SK-N-SH treated with all-trans-retinoic acid at 6 μM for 48 hours (cell line): ENCODE measurements at regions not wholly inside any gene's neighbourhood (a gene's known extent, or its start where the extent isn't known, plus 50 kb on each side); places are given as distances from the start of the nearest gene placed in this dataset.

Experiments used
- ATAC-seq: fragments of 200-7000 bp; cut with Tn5 transposase; 3 replicates; pipeline ENCODE4 v1.9.1; 2020; ENCODE audit warnings: mild to moderate bottlenecking, moderate library complexity
- ARNTL ChIP-seq: fragments of 450-650 bp; formaldehyde crosslinking; IDR thresholded peaks from 2 replicates; pipeline ENCODE4 v1.5.0; 2020; ENCODE audit warnings: low read depth, mild to moderate bottlenecking, moderate library complexity, borderline replicate concordance
- BACH2 ChIP-seq: fragments of 250-450 bp; sonication (Bioruptor Pico); IDR thresholded peaks from 2 replicates; pipeline ENCODE4 v1.9.0; 2021; ENCODE audit warnings: mild to moderate bottlenecking, borderline replicate concordance
- CREB5 ChIP-seq: fragments of 250-450 bp; sonication (Bioruptor Pico); IDR thresholded peaks from 2 replicates; pipeline ENCODE4 v1.5.1; 2020; ENCODE audit warnings: low read depth, mild to moderate bottlenecking, moderate library complexity
- CSDC2 ChIP-seq: fragments of 250-450 bp; sonication (Bioruptor Pico); IDR thresholded peaks from 2 replicates; pipeline ENCODE4 v1.5.0; 2020; ENCODE audit warnings: mild to moderate bottlenecking, moderate library complexity
- CSRNP3 ChIP-seq: fragments of 250-450 bp; sonication (Bioruptor Pico); IDR thresholded peaks from 2 replicates; pipeline ENCODE4 v1.5.1; 2021; ENCODE audit warnings: mild to moderate bottlenecking, moderate library complexity
- ESRRG ChIP-seq: fragments of 250-450 bp; sonication (Bioruptor Pico); IDR thresholded peaks from 2 replicates; pipeline ENCODE4 v1.6.1; 2021; ENCODE audit warnings: mild to moderate bottlenecking
- GLIS3 ChIP-seq: fragments of 250-450 bp; sonication (Bioruptor Pico); IDR thresholded peaks from 2 replicates; pipeline ENCODE4 v1.5.0; 2020; ENCODE audit warnings: mild to moderate bottlenecking, moderate library complexity
- ISL1 ChIP-seq: fragments of 250-450 bp; sonication (Bioruptor Pico); IDR thresholded peaks from 2 replicates; pipeline ENCODE4 v2.1.2; 2022; ENCODE audit warnings: mild to moderate bottlenecking, moderate library complexity
- OSR1 ChIP-seq: fragments of 250-450 bp; sonication (Bioruptor Pico); IDR thresholded peaks from 2 replicates; pipeline ENCODE4 v1.8.0; 2022; ENCODE audit warnings: moderate library complexity, mild to moderate bottlenecking, inconsistent platforms
- PATZ1 ChIP-seq: fragments of 250-450 bp; sonication (Bioruptor Pico); IDR thresholded peaks from 2 replicates; pipeline ENCODE4 v1.8.0; 2020; ENCODE audit warnings: mild to moderate bottlenecking, moderate library complexity, borderline replicate concordance
- PPARA ChIP-seq: fragments of 250-450 bp; sonication (Bioruptor Pico); IDR thresholded peaks from 2 replicates; pipeline ENCODE4 v1.5.0; 2020; ENCODE audit warnings: mild to moderate bottlenecking, borderline replicate concordance
- RARB ChIP-seq: fragments of 250-450 bp; sonication (Bioruptor Pico); IDR thresholded peaks from 2 replicates; pipeline ENCODE4 v1.8.0; 2021; ENCODE audit warnings: mild to moderate bottlenecking, moderate library complexity
- SNAI2 ChIP-seq: fragments of 250-450 bp; sonication (Bioruptor Pico); IDR thresholded peaks from 2 replicates; pipeline ENCODE4 v1.5.0; 2020; ENCODE audit warnings: mild to moderate bottlenecking, moderate library complexity
- TCF4 ChIP-seq: fragments of 250-450 bp; sonication (Bioruptor Pico); IDR thresholded peaks from 2 replicates; pipeline ENCODE4 v1.8.0; 2021; ENCODE audit warnings: mild to moderate bottlenecking, moderate library complexity, borderline replicate concordance
- TOX ChIP-seq: fragments of 250-450 bp; sonication (Bioruptor Pico); IDR thresholded peaks from 2 replicates; pipeline ENCODE4 v1.8.0; 2021; ENCODE audit warnings: mild to moderate bottlenecking, moderate library complexity, borderline replicate concordance
- TSHZ2 ChIP-seq: fragments of 250-450 bp; sonication (Bioruptor Pico); IDR thresholded peaks from 2 replicates; pipeline ENCODE4 v1.5.0; 2020; ENCODE audit warnings: mild to moderate bottlenecking, moderate library complexity
- ZFP3 ChIP-seq: fragments of 250-450 bp; sonication (Bioruptor Pico); IDR thresholded peaks from 2 replicates; pipeline ENCODE4 v1.5.0; 2020; ENCODE audit warnings: mild to moderate bottlenecking, moderate library complexity
- ZFP30 ChIP-seq: fragments of 450-650 bp; formaldehyde crosslinking; IDR thresholded peaks from 2 replicates; pipeline ENCODE4 v1.5.0; 2022; ENCODE audit warnings: mild to moderate bottlenecking, moderate library complexity
- ZNF565 ChIP-seq: fragments of 450-650 bp; formaldehyde crosslinking; conservative IDR thresholded peaks from 2 replicates; pipeline ENCODE4 v1.5.0; 2020; ENCODE audit warnings: low read depth, mild to moderate bottlenecking, moderate library complexity
- ZNF70 ChIP-seq: fragments of 450-650 bp; formaldehyde crosslinking; IDR thresholded peaks from 2 replicates; pipeline ENCODE4 v1.5.0; 2020; ENCODE audit warnings: mild to moderate bottlenecking, moderate library complexity

- ATAC-seq = no peak
- TF ChIP-seq OSR1 (CRISPR knock-in tag) (no peak), PPARA (CRISPR knock-in tag) (no peak), ZFP30 (CRISPR knock-in tag) (no peak), TSHZ2 (CRISPR knock-in tag) (no peak), ZFP3 (CRISPR knock-in tag) (no peak), CSRNP3 (CRISPR knock-in tag) (no peak), CSDC2 (CRISPR knock-in tag) (no peak), ZNF565 (CRISPR knock-in tag) (no peak), ARNTL (CRISPR knock-in tag) (no peak), SNAI2 (CRISPR knock-in tag) (no peak), ISL1 (no peak), BACH2 (no peak), TCF4 (CRISPR knock-in tag) (no peak), TOX (CRISPR knock-in tag) (no peak), PATZ1 (no peak), ZNF70 (CRISPR knock-in tag) (no peak), GLIS3 (CRISPR knock-in tag) (no peak), ESRRG (CRISPR knock-in tag) (no peak)
Measured at GRCh38 chr2:180190851-180191250, 183.8 kb upstream of the CWC22 start.

- no peak for TF ChIP-seq CSRNP3 (CRISPR knock-in tag)
- TF ChIP-seq RARB (CRISPR knock-in tag) = no peak
- no peak for TF ChIP-seq ISL1
- no peak for TF ChIP-seq ZNF565 (CRISPR knock-in tag)
- no peak for ATAC-seq
Measured at GRCh38 chr2:180187611-180188010, 180.5 kb upstream of the CWC22 start.

GRCh38 chr2:180184506-180184905, 177.4 kb upstream of the CWC22 start:
- TF ChIP-seq ZNF70 (CRISPR knock-in tag) = no peak
- TF ChIP-seq ESRRG (CRISPR knock-in tag) = no peak
- ATAC-seq = no peak

GRCh38 chr2:180180511-180180910, 173.4 kb upstream of the CWC22 start:
- no peak for ATAC-seq
- no peak for TF ChIP-seq BACH2
- no peak for TF ChIP-seq ISL1
- no peak for TF ChIP-seq ZNF70 (CRISPR knock-in tag)
- TF ChIP-seq ZNF565 (CRISPR knock-in tag) = no peak
- no peak for TF ChIP-seq GLIS3 (CRISPR knock-in tag)
- no peak for TF ChIP-seq CSDC2 (CRISPR knock-in tag)
- no peak for TF ChIP-seq RARB (CRISPR knock-in tag)
- TF ChIP-seq CREB5 (CRISPR knock-in tag) = no peak
- no peak for TF ChIP-seq PATZ1
- TF ChIP-seq TSHZ2 (CRISPR knock-in tag) = no peak
- no peak for TF ChIP-seq PPARA (CRISPR knock-in tag)
- no peak for TF ChIP-seq TOX (CRISPR knock-in tag)
- no peak for TF ChIP-seq ZFP30 (CRISPR knock-in tag)
- TF ChIP-seq OSR1 (CRISPR knock-in tag) = no peak
- no peak for TF ChIP-seq ARNTL (CRISPR knock-in tag)
